NCI-H2171 treated with DMSO at 0.1 percent for 48 hours (cell line): ENCODE measurements at regions not wholly inside any gene's neighbourhood (a gene's known extent, or its start where the extent isn't known, plus 50 kb on each side); places are given as distances from the start of the nearest gene placed in this dataset.
"Not testable (repeated sequence)": the region's sequence is repeated elsewhere in the genome, so short reads cannot be mapped to it uniquely, and the experiment has no call there.

Experiments used
- DNase-seq: peaks from one replicate; lab custom pipeline; 2025; lab: John Stamatoyannopoulos, UW

- no peak for DNase-seq
Observed at GRCh38 chr6:6749702-6750491, 161.4 kb downstream of the LY86 start.

- no peak for DNase-seq
Observed at GRCh38 chr6:6750594-6751265, 162.2 kb downstream of the LY86 start.

GRCh38 chr6:6751266-6751596 lies 162.7 kb downstream of the LY86 start:
- no peak for DNase-seq

- no peak for DNase-seq
Observed at GRCh38 chr6:6751619-6752023, 163.1 kb downstream of the LY86 start.

GRCh38 chr6:6752129-6752528 lies 163.6 kb downstream of the LY86 start:
- no peak for DNase-seq

GRCh38 chr6:6753301-6753700 lies 164.8 kb downstream of the LY86 start:
- DNase-seq, result no peak

- no peak for DNase-seq
Observed at GRCh38 chr6:6756526-6756925, 168.0 kb downstream of the LY86 start.

GRCh38 chr6:6758546-6758914 lies 170.0 kb downstream of the LY86 start:
- DNase-seq, result no peak

GRCh38 chr6:6758915-6759654 lies 170.6 kb downstream of the LY86 start:
- peak; percentile 58 for DNase-seq

GRCh38 chr6:6760002-6760401 lies 171.5 kb downstream of the LY86 start:
- no peak for DNase-seq

- DNase-seq, result not testable (repeated sequence)
Observed at GRCh38 chr6:6762566-6762965, 174.0 kb downstream of the LY86 start.

GRCh38 chr6:6764764-6765434 lies 176.4 kb downstream of the LY86 start:
- no peak for DNase-seq

- DNase-seq, result no peak
Observed at GRCh38 chr6:6766230-6766905, 177.8 kb downstream of the LY86 start.

- no peak for DNase-seq
Observed at GRCh38 chr6:6769466-6769865, 180.9 kb downstream of the LY86 start.

- peak; percentile 58 for DNase-seq
Observed at GRCh38 chr6:6771224-6771945, 182.9 kb downstream of the LY86 start.

- peak; percentile 71 for DNase-seq
Observed at GRCh38 chr6:6771964-6772363, 183.4 kb downstream of the LY86 start.

- DNase-seq, result peak; percentile 83
Observed at GRCh38 chr6:6772751-6773150, 184.2 kb downstream of the LY86 start.

GRCh38 chr6:6775074-6775473 lies 186.6 kb downstream of the LY86 start:
- DNase-seq, result peak; percentile 33

- no peak for DNase-seq
Observed at GRCh38 chr6:6780231-6780630, 191.7 kb downstream of the LY86 start.

GRCh38 chr6:6781172-6781872 lies 192.8 kb downstream of the LY86 start:
- DNase-seq, result peak; percentile 70

GRCh38 chr6:6781873-6782227 lies 193.3 kb downstream of the LY86 start:
- no peak for DNase-seq
